H9 (cell line): ENCODE measurements at regions not wholly inside any gene's neighbourhood (a gene's known extent, or its start where the extent isn't known, plus 50 kb on each side); places are given as distances from the start of the nearest gene placed in this dataset.

Experiments
- DNase-seq: peaks from one replicate; pipeline ENCODE4 v3.0.0-alpha.2; 2017
- H2AFZ ChIP-seq: one replicate; pipeline ENCODE4 v1.6.1; 2013; ENCODE audit warnings: mild to moderate bottlenecking, low read length, control low read depth, moderate library complexity
- H2AK5ac ChIP-seq: 2 replicates; pipeline ENCODE4 v1.6.1; 2013; ENCODE audit warnings: low read length, control low read depth, mixed read lengths; ENCODE audit not compliant: insufficient read length
- H2BK120ac ChIP-seq: one replicate; pipeline ENCODE4 v1.6.1; 2013; ENCODE audit warnings: low read depth, mild to moderate bottlenecking, low read length, control low read depth, inconsistent platforms; ENCODE audit not compliant: poor library complexity, severe bottlenecking
- H2BK12ac ChIP-seq: 2 replicates; pipeline ENCODE4 v1.6.1; 2013; ENCODE audit warnings: low read length, control low read depth, mixed read lengths, low read depth; ENCODE audit not compliant: insufficient read length
- H2BK15ac ChIP-seq: 2 replicates; pipeline ENCODE4 v1.6.1; 2013; ENCODE audit warnings: low read depth, low read length, control low read depth
- H2BK20ac ChIP-seq: one replicate; pipeline ENCODE4 v1.6.1; 2013; ENCODE audit warnings: low read depth, mild to moderate bottlenecking, low read length, control low read depth, inconsistent platforms; ENCODE audit not compliant: poor library complexity, severe bottlenecking
- H2BK5ac ChIP-seq: 2 replicates; pipeline ENCODE4 v1.6.1; 2013; ENCODE audit warnings: low read length, control low read depth, mixed read lengths; ENCODE audit not compliant: insufficient read length
- H3K14ac ChIP-seq: 2 replicates; pipeline ENCODE4 v1.6.1; 2013; ENCODE audit warnings: low read length, control low read depth; ENCODE audit not compliant: insufficient read depth
- H3K18ac ChIP-seq: 2 replicates; pipeline ENCODE4 v1.6.1; 2013; ENCODE audit warnings: low read depth, mild to moderate bottlenecking, mixed read lengths, low read length, control low read depth; ENCODE audit not compliant: insufficient read length
- H3K23ac ChIP-seq: 2 replicates; pipeline ENCODE4 v1.6.1; 2013; ENCODE audit warnings: low read length, control low read depth, mixed read lengths, low read depth; ENCODE audit not compliant: insufficient read length
- H3K23me2 ChIP-seq: 2 replicates; pipeline ENCODE4 v1.6.1; 2013; ENCODE audit warnings: low read depth, mild to moderate bottlenecking, mixed read lengths, low read length, control low read depth; ENCODE audit not compliant: insufficient read length, poor library complexity, severe bottlenecking
- H3K27ac ChIP-seq: 2 replicates; pipeline ENCODE4 v1.5.1; 2013; ENCODE audit warnings: low read length, control low read depth, mixed read lengths, low read depth; ENCODE audit not compliant: insufficient read length
- H3K27me3 ChIP-seq: 2 replicates; pipeline ENCODE4 v1.6.1; 2013; ENCODE audit warnings: low read length, control low read depth, inconsistent platforms; ENCODE audit not compliant: insufficient read depth
- H3K4ac ChIP-seq: 2 replicates; pipeline ENCODE4 v1.6.1; 2013; ENCODE audit warnings: low read depth, mild to moderate bottlenecking, control low read depth, inconsistent platforms, low read length, moderate library complexity
- H3K4me1 ChIP-seq: 2 replicates; pipeline ENCODE4 v1.6.1; 2013; ENCODE audit warnings: low read length, control low read depth, inconsistent platforms; ENCODE audit not compliant: insufficient read depth
- H3K4me2 ChIP-seq: 2 replicates; pipeline ENCODE4 v1.6.1; 2013; ENCODE audit warnings: low read length, control low read depth, mixed read lengths; ENCODE audit not compliant: insufficient read length, insufficient read depth
- H3K56ac ChIP-seq: 2 replicates; pipeline ENCODE4 v1.6.1; 2013; ENCODE audit warnings: low read depth, mild to moderate bottlenecking, mixed read lengths, low read length, control low read depth; ENCODE audit not compliant: insufficient read length
- H3K79me1 ChIP-seq: 2 replicates; pipeline ENCODE4 v1.6.1; 2013; ENCODE audit warnings: low read depth, mild to moderate bottlenecking, moderate library complexity, low read length, control low read depth, inconsistent platforms; ENCODE audit not compliant: insufficient read depth, poor library complexity, severe bottlenecking
- H3K79me2 ChIP-seq: 2 replicates; pipeline ENCODE4 v1.6.1; 2013; ENCODE audit warnings: low read length, control low read depth, inconsistent platforms; ENCODE audit not compliant: insufficient read depth
- H3K9ac ChIP-seq: 2 replicates; pipeline ENCODE4 v1.6.1; 2013; ENCODE audit warnings: low read length, control low read depth, mixed read lengths; ENCODE audit not compliant: insufficient read length; ENCODE audit errors: extremely low read depth
- H3K9me3 ChIP-seq: one replicate; pipeline ENCODE4 v1.6.1; 2013; ENCODE audit warnings: low read depth, low read length, inconsistent platforms; ENCODE audit not compliant: control insufficient read depth
- H3T11ph ChIP-seq: one replicate; pipeline ENCODE4 v1.6.1; 2013; ENCODE audit warnings: mild to moderate bottlenecking, low read length, control low read depth, inconsistent platforms
- H4K20me1 ChIP-seq: one replicate; pipeline ENCODE4 v1.6.1; 2013; ENCODE audit not compliant: control insufficient read depth, insufficient read length, insufficient read depth
- H4K5ac ChIP-seq: 2 replicates; pipeline ENCODE4 v1.6.1; 2013; ENCODE audit warnings: low read depth, mild to moderate bottlenecking, mixed read lengths, low read length, control low read depth; ENCODE audit not compliant: insufficient read length
- H4K8ac ChIP-seq: replicated peaks from 2 replicates; pipeline ENCODE4 v1.6.1; 2013; ENCODE audit warnings: low read length, control low read depth, mixed read lengths, low read depth; ENCODE audit not compliant: insufficient read length
- H4K91ac ChIP-seq: 2 replicates; pipeline ENCODE4 v1.6.1; 2013; ENCODE audit warnings: low read depth, mild to moderate bottlenecking, moderate library complexity, mixed read lengths, low read length, control low read depth; ENCODE audit not compliant: insufficient read length
- H3K27ac Mint-ChIP-seq, 3 experiments: 2 replicates in 2 of 3; 3 replicates in 1 of 3; pipeline ENCODE4 v1.8.0; 2020 to 2021; ENCODE audit warnings: mixed read lengths in 3 of 3, mild to moderate bottlenecking in 1 of 3, moderate library complexity in 1 of 3
- H3K27me3 Mint-ChIP-seq: 2 replicates; pipeline ENCODE4 v1.8.0; 2021; ENCODE audit warnings: low read depth, mild to moderate bottlenecking, moderate library complexity, mixed read lengths
- H3K36me3 Mint-ChIP-seq, 3 experiments: 2 replicates in 2 of 3; 3 replicates in 1 of 3; pipeline ENCODE4 v1.8.0; 2020 to 2021; ENCODE audit warnings: low read depth in 3 of 3, mixed read lengths in 3 of 3; ENCODE audit not compliant: insufficient read depth in 1 of 3
- H3K4me1 Mint-ChIP-seq, 2 experiments: 2 replicates each; pipeline ENCODE4 v1.8.0; 2020; ENCODE audit warnings: mixed read lengths in 2 of 2
- H3K4me3 Mint-ChIP-seq, 2 experiments: 2 replicates in 1 of 2; 3 replicates in 1 of 2; pipeline ENCODE4 v1.8.0; 2020 to 2021; ENCODE audit warnings: mild to moderate bottlenecking in 2 of 2, mixed read lengths in 2 of 2, moderate library complexity in 1 of 2
- H3K9me3 Mint-ChIP-seq, 2 experiments: 2 replicates in 1 of 2; 3 replicates in 1 of 2; pipeline ENCODE4 v1.8.0; 2020; ENCODE audit warnings: mild to moderate bottlenecking in 2 of 2, mixed read lengths in 2 of 2, moderate library complexity in 1 of 2
- CTCF ChIP-seq: fragments of 200-600 bp; sonication (generic); conservative IDR thresholded peaks from 3 replicates; pipeline ENCODE4 v1.8.0; 2021; ENCODE audit warnings: antibody characterized with exemption, mild to moderate bottlenecking
- WGBS: extraction: QIAGEN DNeasy Blood & Tissue Kit; methylation state at CpG from one replicate; pipeline ENCODE4 v1.1.7; 2013; ENCODE audit warnings: missing lambda C conversion rate, low lambda C conversion rate, mixed read lengths; ENCODE audit not compliant: insufficient read length; ENCODE audit errors: extremely low coverage; 5-methylcytosine and 5-hydroxymethylcytosine counted together

GRCh38 chr14:55834390-55834789 is 254.4 kb downstream of the KTN1 start:
- Histone ChIP-seq H2BK5ac (no peak overlapping the region), H3K4me2 (no peak overlapping the region), H2BK12ac (no peak overlapping the region), H3K27ac (no peak overlapping the region), H3K27me3 (no peaks in the 10 kb centered on the region), H2BK15ac (no peak overlapping the region), H3K79me1 (no peaks in the 10 kb centered on the region), H4K20me1 (no peaks in the 10 kb centered on the region), H3K9me3 (no peaks in the 10 kb centered on the region), H2AK5ac (no peak overlapping the region), H4K5ac (no peak overlapping the region), H3K9ac (no peak overlapping the region), H3K4me1 (no peaks in the 10 kb centered on the region), H2AFZ (no peak overlapping the region), H3K56ac (no peak overlapping the region), H3K79me2 (no peaks in the 10 kb centered on the region), H3T11ph (no peak overlapping the region), H2BK120ac (no peak overlapping the region), H3K4ac (no peak overlapping the region), H3K23me2 (no peaks in the 10 kb centered on the region), H3K18ac (no peak overlapping the region), H3K23ac (no peak overlapping the region), H3K14ac (no peak overlapping the region), H2BK20ac (no peak overlapping the region), H4K91ac (no peak overlapping the region), H4K8ac (no peak overlapping the region)
- Mint-ChIP-seq H3K27me3 (no peaks in the 10 kb centered on the region), H3K36me3 (peaks cover 0 to 9% (median 2%) of the 10 kb centered on the region in 3 experiments; a peak in 2 of 7 replicates), H3K27ac (no peak overlapping the region), H3K9me3 (peaks cover 3 to 8% of the 10 kb centered on the region in 2 experiments; a peak in 2 of 5 replicates), H3K4me3 (no peak overlapping the region), H3K4me1 (no peaks in the 10 kb centered on the region)
- DNase-seq: no peak
- no CpG with 5 or more reads among the region's 2 CpGs for WGBS
- TF ChIP-seq CTCF: no peak
